WERI-Rb-1 (cell line): ENCODE measurements at regions not wholly inside any gene's neighbourhood (a gene's known extent, or its start where the extent isn't known, plus 50 kb on each side); places are given as distances from the start of the nearest gene placed in this dataset.

Experiments
- DNase-seq: peaks from one replicate; pipeline ENCODE4 v3.0.0-alpha.2; 2020
- H3K27ac ChIP-seq: fragments of 250-450 bp; sonication (Bioruptor Pico); 2 replicates; pipeline ENCODE4 v1.5.1; 2020; ENCODE audit warnings: mild to moderate bottlenecking, moderate library complexity
- H3K27me3 ChIP-seq: fragments of 250-450 bp; sonication (Bioruptor Pico); 2 replicates; pipeline ENCODE4 v1.5.1; 2021; ENCODE audit warnings: mild to moderate bottlenecking, low read depth, moderate library complexity; ENCODE audit not compliant: insufficient read depth, severe bottlenecking
- H3K36me3 ChIP-seq: fragments of 250-450 bp; sonication (Bioruptor Pico); 2 replicates; pipeline ENCODE4 v1.5.1; 2020; ENCODE audit warnings: mild to moderate bottlenecking, moderate library complexity
- H3K4me3 ChIP-seq: 2 replicates; pipeline ENCODE4 v1.5.1; 2011; ENCODE audit warnings: low read depth, mild to moderate bottlenecking, control low read depth, low read length
- H3K9me3 ChIP-seq: fragments of 250-450 bp; sonication (Bioruptor Pico); 2 replicates; pipeline ENCODE4 v1.5.1; 2021; ENCODE audit warnings: mild to moderate bottlenecking, moderate library complexity; ENCODE audit not compliant: severe bottlenecking
- CTCF ChIP-seq: IDR thresholded peaks from 2 replicates; pipeline ENCODE4 v1.5.1; 2011; ENCODE audit warnings: low read depth, mild to moderate bottlenecking, control low read depth, inconsistent platforms, low read length

- H3K4me3 ChIP-seq: no peak overlapping the region
- H3K36me3 ChIP-seq: no peaks in the 10 kb centered on the region
- DNase-seq: no peak
- no peak for TF ChIP-seq CTCF
- H3K27me3 ChIP-seq: peaks cover 100% of the 10 kb centered on the region
- no peaks in the 10 kb centered on the region for H3K9me3 ChIP-seq
- no peak overlapping the region for H3K27ac ChIP-seq
These were observed 124.1 kb upstream of the SPACA7 start for GRCh38 chr13:112251930-112252585.

- Histone ChIP-seq H3K27me3 (peaks cover 100% of the 10 kb centered on the region), H3K9me3 (peaks cover 3% of the 10 kb centered on the region), H3K27ac (no peak overlapping the region), H3K4me3 (no peak overlapping the region), H3K36me3 (no peaks in the 10 kb centered on the region)
- no peak for TF ChIP-seq CTCF
- peak; percentile 5 for DNase-seq
These were observed 123.2 kb upstream of the SPACA7 start for GRCh38 chr13:112252804-112253590.

- peaks cover 6% of the 10 kb centered on the region for H3K9me3 ChIP-seq
- no peak overlapping the region for H3K27ac ChIP-seq
- no peak overlapping the region for H3K4me3 ChIP-seq
- DNase-seq: no peak
- no peaks in the 10 kb centered on the region for H3K36me3 ChIP-seq
- TF ChIP-seq CTCF: no peak
- peaks cover 100% of the 10 kb centered on the region for H3K27me3 ChIP-seq
These were observed 122.5 kb upstream of the SPACA7 start for GRCh38 chr13:112253631-112254030.

- no peaks in the 10 kb centered on the region for H3K36me3 ChIP-seq
- peaks cover 100% of the 10 kb centered on the region for H3K27me3 ChIP-seq
- H3K27ac ChIP-seq: no peak overlapping the region
- H3K9me3 ChIP-seq: peaks cover 9% of the 10 kb centered on the region
- no peak for DNase-seq
- no peak overlapping the region for H3K4me3 ChIP-seq
- no peak for TF ChIP-seq CTCF
These were observed 121.9 kb upstream of the SPACA7 start for GRCh38 chr13:112254061-112254818.

GRCh38 chr13:112254900-112255299 lies 121.3 kb upstream of the SPACA7 start:
- Histone ChIP-seq H3K27me3 (peaks cover 98% of the 10 kb centered on the region), H3K4me3 (no peak overlapping the region), H3K27ac (no peak overlapping the region), H3K9me3 (peaks cover 9% of the 10 kb centered on the region), H3K36me3 (no peaks in the 10 kb centered on the region)
- no peak for DNase-seq
- TF ChIP-seq CTCF: no peak
